PC-3 (cell line): ENCODE measurements at regions not wholly inside any gene's neighbourhood (a gene's known extent, or its start where the extent isn't known, plus 50 kb on each side); places are given as distances from the start of the nearest gene placed in this dataset.

Source experiments
- EZH2 ChIP-seq: fragments of 300-600 bp; sonication (generic); IDR thresholded peaks from one replicate; pipeline ENCODE4 v1.6.1; 2017; ENCODE audit warnings: antibody characterized with exemption, mild to moderate bottlenecking, low read length; ENCODE audit not compliant: unreplicated experiment
- TF ChIP-seq, protein P1 (sequence below): fragments of 300-600 bp; sonication (generic); conservative IDR thresholded peaks from 2 replicates; pipeline ENCODE4 v1.5.1; 2017; ENCODE audit warnings: antibody characterized with exemption, low read depth, mild to moderate bottlenecking, low read length

DNA sequence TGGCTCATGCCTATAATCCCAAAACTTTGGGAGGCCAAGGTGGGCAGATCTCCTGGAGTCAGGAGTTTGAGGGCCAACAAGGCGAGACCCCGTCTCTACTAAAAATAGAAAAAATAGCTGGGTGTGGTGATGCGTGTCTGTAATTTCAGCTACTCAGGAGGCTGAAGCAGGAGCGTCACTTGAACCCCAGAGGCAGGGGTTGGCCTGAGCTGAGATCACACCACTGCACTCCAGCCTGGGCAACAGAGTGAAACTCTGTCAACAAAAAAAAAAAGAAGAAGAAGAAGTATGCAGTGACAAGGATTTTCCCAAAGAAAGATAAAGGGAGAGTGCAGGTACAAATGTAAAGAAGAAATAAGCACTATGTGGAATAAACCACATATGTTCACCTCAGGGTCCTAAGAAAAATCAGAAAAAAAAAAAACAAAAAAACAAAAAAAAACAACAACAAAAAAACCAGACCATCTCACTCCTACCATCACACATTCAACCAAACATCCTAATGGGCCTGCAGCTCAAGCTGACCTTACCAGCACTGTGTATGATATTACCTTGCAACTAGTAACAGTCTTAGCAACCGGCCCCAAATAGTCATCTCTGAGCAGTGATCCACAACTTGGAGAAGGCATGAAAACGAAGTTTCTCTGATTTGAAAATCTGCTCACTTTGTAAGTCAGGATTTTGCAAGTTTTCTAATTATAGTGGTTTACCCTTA lies 296.7 kb upstream of the PROK2 start:
- TF ChIP-seq, protein P1, sequence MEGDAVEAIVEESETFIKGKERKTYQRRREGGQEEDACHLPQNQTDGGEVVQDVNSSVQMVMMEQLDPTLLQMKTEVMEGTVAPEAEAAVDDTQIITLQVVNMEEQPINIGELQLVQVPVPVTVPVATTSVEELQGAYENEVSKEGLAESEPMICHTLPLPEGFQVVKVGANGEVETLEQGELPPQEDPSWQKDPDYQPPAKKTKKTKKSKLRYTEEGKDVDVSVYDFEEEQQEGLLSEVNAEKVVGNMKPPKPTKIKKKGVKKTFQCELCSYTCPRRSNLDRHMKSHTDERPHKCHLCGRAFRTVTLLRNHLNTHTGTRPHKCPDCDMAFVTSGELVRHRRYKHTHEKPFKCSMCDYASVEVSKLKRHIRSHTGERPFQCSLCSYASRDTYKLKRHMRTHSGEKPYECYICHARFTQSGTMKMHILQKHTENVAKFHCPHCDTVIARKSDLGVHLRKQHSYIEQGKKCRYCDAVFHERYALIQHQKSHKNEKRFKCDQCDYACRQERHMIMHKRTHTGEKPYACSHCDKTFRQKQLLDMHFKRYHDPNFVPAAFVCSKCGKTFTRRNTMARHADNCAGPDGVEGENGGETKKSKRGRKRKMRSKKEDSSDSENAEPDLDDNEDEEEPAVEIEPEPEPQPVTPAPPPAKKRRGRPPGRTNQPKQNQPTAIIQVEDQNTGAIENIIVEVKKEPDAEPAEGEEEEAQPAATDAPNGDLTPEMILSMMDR = no peak
- TF ChIP-seq EZH2 = no peak
